WI38 (cell line): ENCODE measurements at regions not wholly inside any gene's neighbourhood (a gene's known extent, or its start where the extent isn't known, plus 50 kb on each side); places are given as distances from the start of the nearest gene placed in this dataset.

Experiments used
- H3K4me3 ChIP-seq: 2 replicates; pipeline ENCODE4 v1.5.1; 2011; ENCODE audit warnings: low read depth, mild to moderate bottlenecking, control low read depth, low read length
- CTCF ChIP-seq: IDR thresholded peaks from 2 replicates; pipeline ENCODE4 v1.5.1; 2012; ENCODE audit warnings: low read depth, mild to moderate bottlenecking, control low read depth, low read length

DNA sequence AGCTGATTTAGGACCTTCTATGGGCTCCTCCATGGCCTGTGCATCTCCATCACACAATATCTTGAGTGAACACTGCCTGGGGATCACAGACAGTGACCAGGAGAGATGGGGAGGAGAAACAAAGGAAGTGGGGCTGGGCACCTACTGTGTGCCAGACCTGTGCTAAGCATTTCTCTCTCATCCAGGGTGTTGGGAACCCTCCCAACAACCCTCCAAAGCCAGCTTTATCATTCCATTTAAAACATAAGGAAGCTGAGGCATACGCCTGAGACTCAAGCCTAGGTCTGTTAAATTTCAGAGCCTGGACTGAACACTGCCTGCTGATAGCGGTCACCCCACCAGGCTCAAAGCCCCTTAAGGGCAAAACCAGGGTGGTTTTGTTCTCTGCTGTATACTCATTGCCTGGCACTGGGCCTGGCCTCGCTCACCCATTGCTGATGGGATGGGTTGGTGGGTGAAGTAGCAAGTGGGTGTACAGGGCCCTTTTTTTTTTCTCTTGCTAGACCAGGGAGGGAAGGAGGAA, 130.1 kb downstream of the MN1 start:
- no peak for TF ChIP-seq CTCF
- H3K4me3 ChIP-seq, result no peak overlapping the region

DNA sequence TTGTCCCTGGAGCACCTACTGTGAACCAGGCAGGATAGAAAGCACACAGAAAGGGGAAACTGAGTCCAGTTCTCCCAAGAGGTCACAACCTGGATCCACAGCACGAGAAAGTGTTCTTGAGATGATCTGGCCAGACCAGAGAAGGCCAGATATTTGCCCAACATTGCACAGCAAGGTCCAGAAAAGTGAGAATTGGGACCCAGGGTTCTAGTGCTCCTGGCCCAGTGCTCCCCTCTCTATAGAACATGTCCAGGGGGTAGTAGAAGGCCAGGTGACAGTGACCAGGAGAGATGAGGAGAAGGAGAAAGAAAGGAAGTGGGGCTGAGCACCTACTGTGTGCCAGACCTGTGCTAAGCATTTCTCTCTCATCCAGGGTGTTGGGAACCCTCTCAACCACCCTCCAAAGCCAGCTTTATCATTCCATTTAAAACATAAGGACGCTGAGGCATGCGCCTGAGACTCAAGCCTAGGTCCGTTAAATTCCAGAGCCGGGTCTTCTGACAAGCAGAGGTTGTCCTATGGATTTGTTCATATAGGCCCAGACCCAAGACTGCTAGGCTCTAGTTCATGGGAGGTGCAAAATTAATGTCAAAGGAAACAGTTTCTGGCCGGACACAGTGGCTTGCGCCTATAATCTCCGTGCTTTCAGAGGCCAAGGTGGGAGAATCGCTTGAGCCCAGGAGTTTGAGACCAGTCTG, 128.7 kb downstream of the MN1 start:
- no peak overlapping the region for H3K4me3 ChIP-seq
- no peak for TF ChIP-seq CTCF

GRCh38 chr22:27673839-27674238, 127.7 kb downstream of the MN1 start:
- TF ChIP-seq CTCF, result no peak
- no peak overlapping the region for H3K4me3 ChIP-seq

- H3K4me3 ChIP-seq, result no peak overlapping the region
- no peak for TF ChIP-seq CTCF
These were observed 127.2 kb downstream of the MN1 start for GRCh38 chr22:27674261-27674923.

DNA sequence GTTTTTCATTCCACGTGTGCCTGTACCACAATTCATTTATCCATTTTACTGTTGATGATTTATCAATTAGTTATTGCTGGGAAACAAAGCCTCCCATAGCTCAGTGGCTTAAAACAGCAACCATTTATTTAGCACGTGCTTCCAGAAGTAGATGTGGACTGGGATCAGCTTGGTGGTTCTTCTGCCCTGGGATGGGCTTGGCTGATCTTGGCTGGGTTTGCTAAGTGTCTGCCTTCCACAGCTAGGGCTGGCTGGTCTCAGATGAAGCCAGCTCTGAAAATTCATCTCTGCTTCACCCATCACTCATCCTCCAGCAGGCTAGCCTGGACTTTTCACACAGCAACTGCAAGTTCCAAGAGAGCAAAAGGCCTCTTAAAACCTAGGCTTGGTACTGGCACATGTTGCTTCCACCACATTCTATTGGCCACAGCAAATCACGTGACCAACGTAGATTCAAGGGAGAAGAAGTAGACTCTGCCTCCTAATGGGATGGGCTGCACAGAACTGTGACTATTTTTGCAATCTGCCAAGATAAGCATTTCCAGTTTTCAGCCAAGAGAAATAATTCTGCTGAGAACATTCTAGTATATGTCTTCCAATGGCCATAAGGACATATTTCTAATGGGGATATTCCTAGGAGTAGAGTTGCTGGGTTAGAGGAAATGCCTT, 124.9 kb downstream of the MN1 start:
- TF ChIP-seq CTCF, result no peak
- no peak overlapping the region for H3K4me3 ChIP-seq

DNA sequence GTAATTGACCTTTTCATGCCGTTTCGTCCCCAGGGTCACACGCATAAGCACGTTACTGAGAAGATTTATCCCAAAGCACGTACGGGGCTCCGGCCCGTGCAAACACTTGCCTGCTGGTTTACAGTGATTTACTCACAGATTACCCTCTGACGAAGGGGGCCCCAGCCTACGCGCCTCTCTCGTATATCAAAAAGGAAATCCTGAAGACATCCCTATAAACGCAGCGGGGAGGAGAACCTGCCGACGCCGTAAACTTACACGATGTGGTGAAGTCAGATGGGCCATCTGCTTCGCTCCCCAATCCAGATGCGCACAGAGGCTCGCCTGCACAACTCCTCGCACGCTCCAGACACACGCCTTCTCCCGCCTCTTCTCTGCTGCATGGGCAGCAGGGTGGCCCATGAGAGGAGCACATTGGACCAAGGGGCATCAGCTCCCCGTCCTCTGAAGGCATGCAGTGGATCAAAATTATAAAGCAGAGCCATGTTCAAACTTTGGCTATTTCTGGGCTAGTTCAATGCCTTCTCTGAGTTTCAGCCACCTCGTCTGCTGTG, 123.6 kb downstream of the MN1 start:
- no peak overlapping the region for H3K4me3 ChIP-seq
- no peak for TF ChIP-seq CTCF
